ENCODE measurements at regions not wholly inside any gene's neighbourhood (a gene's known extent, or its start where the extent isn't known, plus 50 kb on each side); places are given as distances from the start of the nearest gene placed in this dataset.
"Not testable (repeated sequence)": the region's sequence is repeated elsewhere in the genome, so short reads cannot be mapped to it uniquely, and the experiment has no call there.

- H3K36me3 ChIP-seq; H3K4me3 ChIP-seq; H3K9me3 ChIP-seq (replicated peaks); H3K27me3 ChIP-seq (ENCODE audit: low read depth); H3K27ac ChIP-seq (replicated peaks); H3K4me1 ChIP-seq; DNase-seq; intact Hi-C loops (cut with micrococcal nuclease): not testable (repeated sequence)
These were observed 83.9 kb upstream of the RANBP6 start for GRCh38 chr9:6099346-6099745.

- no peaks in the 10 kb centered on the region for H3K36me3 ChIP-seq
- intact Hi-C loops (cut with micrococcal nuclease), result no loop called here
- H3K27ac ChIP-seq (replicated peaks), result no peak overlapping the region
These were observed 83.0 kb upstream of the RANBP6 start for GRCh38 chr9:6098431-6098830.

GRCh38 chr9:6096821-6097220 is 81.4 kb upstream of the RANBP6 start:
- intact Hi-C loops (cut with micrococcal nuclease), result no loop called here
- H3K4me3 ChIP-seq, result no peak overlapping the region

More at GRCh38 chr9:6098431-6098830, 83.0 kb upstream of the RANBP6 start:
- no peak for TF ChIP-seq CTCF (IDR thresholded peaks at IDR 0.05; ENCODE audit: borderline replicate concordance)
- no peak for DNase-seq
- Histone ChIP-seq H3K4me1 (no peaks in the 10 kb centered on the region), H3K9me3 (replicated peaks) (no peaks in the 10 kb centered on the region), H3K4me3 (no peak overlapping the region), H3K27me3 (ENCODE audit: low read depth) (no peaks in the 10 kb centered on the region)

GRCh38 chr9:6090277-6091210 is 75.1 kb upstream of the RANBP6 start:
- Histone ChIP-seq H3K36me3 (no peaks in the 10 kb centered on the region), H3K4me1 (peaks cover 19% of the 10 kb centered on the region), H3K9me3 (replicated peaks) (no peaks in the 10 kb centered on the region), H3K4me3 (no peak overlapping the region), H3K27ac (replicated peaks) (peak overlapping the region; percentile 75), H3K27me3 (ENCODE audit: low read depth) (no peaks in the 10 kb centered on the region)
- TF ChIP-seq CTCF (IDR thresholded peaks at IDR 0.05; ENCODE audit: borderline replicate concordance), result no peak
- intact Hi-C loops (cut with micrococcal nuclease), result no loop called here
- no peak for DNase-seq

More at GRCh38 chr9:6096821-6097220, 81.4 kb upstream of the RANBP6 start:
- Histone ChIP-seq H3K36me3 (no peaks in the 10 kb centered on the region), H3K9me3 (replicated peaks) (no peaks in the 10 kb centered on the region), H3K4me1 (no peaks in the 10 kb centered on the region), H3K27ac (replicated peaks) (no peak overlapping the region), H3K27me3 (ENCODE audit: low read depth) (no peaks in the 10 kb centered on the region)
- TF ChIP-seq CTCF (IDR thresholded peaks at IDR 0.05; ENCODE audit: borderline replicate concordance), result no peak
- DNase-seq, result no peak

GRCh38 chr9:6089300-6089699 is 73.9 kb upstream of the RANBP6 start:
- Histone ChIP-seq H3K27ac (replicated peaks) (peak overlapping the region; percentile 75), H3K9me3 (replicated peaks) (no peaks in the 10 kb centered on the region), H3K36me3 (no peaks in the 10 kb centered on the region), H3K4me1 (peaks cover 19% of the 10 kb centered on the region), H3K27me3 (ENCODE audit: low read depth) (no peaks in the 10 kb centered on the region), H3K4me3 (no peak overlapping the region)
- no peak for DNase-seq
- intact Hi-C loops (cut with micrococcal nuclease), result no loop called here
- no peak for TF ChIP-seq CTCF (IDR thresholded peaks at IDR 0.05; ENCODE audit: borderline replicate concordance)

- intact Hi-C loops (cut with micrococcal nuclease), result no loop called here
- no peak for TF ChIP-seq CTCF (IDR thresholded peaks at IDR 0.05; ENCODE audit: borderline replicate concordance)
- Histone ChIP-seq H3K4me1 (peaks cover 19% of the 10 kb centered on the region), H3K27ac (replicated peaks) (no peak overlapping the region), H3K36me3 (no peaks in the 10 kb centered on the region), H3K4me3 (no peak overlapping the region), H3K27me3 (ENCODE audit: low read depth) (no peaks in the 10 kb centered on the region), H3K9me3 (replicated peaks) (no peaks in the 10 kb centered on the region)
- no peak for DNase-seq
These were observed 70.7 kb upstream of the RANBP6 start for GRCh38 chr9:6086006-6086655.

All from left ventricle myocardium inferior (tissue), 1 donor.